Loucy (cell line): ENCODE measurements at regions not wholly inside any gene's neighbourhood (a gene's known extent, or its start where the extent isn't known, plus 50 kb on each side); places are given as distances from the start of the nearest gene placed in this dataset.
A peak's percentile ranks its signal among the peaks of the same experiment; 100 is the strongest.

Source experiments
- H2AFZ ChIP-seq: fragments of 200-600 bp; sonication (generic); 2 replicates; pipeline ENCODE4 v1.6.0; 2016; ENCODE audit warnings: antibody characterized with exemption, mild to moderate bottlenecking, low read length, moderate library complexity
- H3F3A ChIP-seq: fragments of 200-600 bp; 2 replicates; pipeline ENCODE4 v1.6.0; 2016; ENCODE audit warnings: antibody characterized with exemption, low read depth, mild to moderate bottlenecking
- H3K27me3 ChIP-seq: fragments of 200-600 bp; sonication (generic); 2 replicates; pipeline ENCODE4 v1.6.1; 2014; ENCODE audit warnings: low read length, mild to moderate bottlenecking; ENCODE audit not compliant: insufficient read depth, poor library complexity, severe bottlenecking
- H3K36me3 ChIP-seq: fragments of 200-600 bp; sonication (generic); 2 replicates; pipeline ENCODE4 v1.6.1; 2016; ENCODE audit warnings: low read length; ENCODE audit not compliant: insufficient read depth
- H3K4me1 ChIP-seq: fragments of 200-600 bp; sonication (generic); 2 replicates; pipeline ENCODE4 v1.5.1; 2014; ENCODE audit warnings: low read length, mild to moderate bottlenecking; ENCODE audit not compliant: insufficient read depth, poor library complexity, severe bottlenecking
- H3K4me2 ChIP-seq: fragments of 200-600 bp; sonication (generic); 2 replicates; pipeline ENCODE4 v1.6.0; 2014; ENCODE audit warnings: antibody characterized with exemption, low read length, low read depth, mild to moderate bottlenecking; ENCODE audit not compliant: poor library complexity, severe bottlenecking
- H3K4me3 ChIP-seq: fragments of 200-600 bp; sonication (generic); 2 replicates; pipeline ENCODE4 v1.5.1; 2014; ENCODE audit warnings: low read length, mild to moderate bottlenecking, mixed read lengths; ENCODE audit not compliant: poor library complexity, severe bottlenecking
- H3K79me2 ChIP-seq: fragments of 200-600 bp; sonication (generic); 2 replicates; pipeline ENCODE4 v1.6.1; 2014; ENCODE audit warnings: low read length; ENCODE audit not compliant: insufficient read depth
- H3K9ac ChIP-seq: fragments of 200-600 bp; sonication (generic); 2 replicates; pipeline ENCODE4 v1.6.0; 2014; ENCODE audit warnings: mild to moderate bottlenecking, low read depth, low read length, moderate library complexity; ENCODE audit not compliant: poor library complexity, severe bottlenecking
- H3K9me2 ChIP-seq: fragments of 200-600 bp; sonication (generic); replicated peaks from 2 replicates; pipeline ENCODE4 v1.6.1; 2016; ENCODE audit warnings: low read depth, low read length, mixed read lengths
- H3K9me3 ChIP-seq: fragments of 200-600 bp; sonication (generic); 2 replicates; pipeline ENCODE4 v1.6.1; 2014; ENCODE audit warnings: mild to moderate bottlenecking, antibody characterized with exemption, low read length, low read depth; ENCODE audit not compliant: insufficient read depth
- H4K20me1 ChIP-seq: fragments of 200-600 bp; sonication (generic); 2 replicates; pipeline ENCODE4 v1.6.0; 2014; ENCODE audit warnings: antibody characterized with exemption, low read length, mild to moderate bottlenecking; ENCODE audit not compliant: insufficient read depth, poor library complexity, severe bottlenecking
- EZH2phosphoT487 ChIP-seq: fragments of 200-600 bp; IDR thresholded peaks from 2 replicates; pipeline ENCODE4 v1.6.1; 2018; ENCODE audit warnings: antibody characterized with exemption, mild to moderate bottlenecking, moderate library complexity, borderline replicate concordance
- TF ChIP-seq, protein P1 (sequence below): fragments of 200-600 bp; sonication (generic); conservative IDR thresholded peaks from 2 replicates; pipeline ENCODE4 v1.5.1; 2014; ENCODE audit warnings: mild to moderate bottlenecking, antibody characterized with exemption, low read length

DNA sequence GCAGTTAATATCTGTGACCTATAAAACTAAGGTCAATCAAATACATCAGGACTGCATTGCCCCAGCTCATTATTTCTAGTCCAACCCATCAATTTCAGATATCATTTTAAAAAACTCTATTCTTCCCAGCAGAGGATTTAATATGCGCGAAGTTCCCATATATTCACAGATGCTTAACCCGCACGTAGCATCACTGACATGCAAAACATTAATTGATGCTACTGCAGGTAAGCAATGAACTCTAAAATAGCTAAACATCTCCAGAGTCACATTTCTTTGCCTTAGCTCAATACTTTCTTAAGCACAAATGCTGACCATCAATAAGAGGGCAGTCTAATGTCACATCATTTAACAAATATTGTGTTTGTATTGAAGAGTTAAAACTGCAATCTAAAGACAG, 586.6 kb upstream of the CDH18 start:
- H3K36me3 ChIP-seq: no peaks in the 10 kb centered on the region

DNA sequence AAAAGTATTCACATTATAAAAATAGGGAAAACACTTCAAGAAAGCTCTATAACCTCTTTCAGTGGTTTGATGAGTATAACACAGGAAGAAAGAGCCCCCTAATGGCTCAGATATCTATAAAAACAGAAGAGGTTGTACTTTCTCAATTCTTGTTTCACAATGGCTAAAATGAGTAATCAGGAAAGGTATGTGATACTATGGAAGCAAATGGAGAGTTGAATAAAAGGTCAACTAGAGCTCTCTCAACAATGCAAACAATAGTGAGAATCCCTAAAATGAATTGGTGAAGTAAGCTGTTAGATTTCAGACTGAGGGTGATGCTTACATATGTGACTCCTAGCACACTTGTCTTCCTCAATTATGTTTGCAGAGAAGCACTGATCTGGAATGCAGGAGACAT, 584.6 kb upstream of the CDH18 start:
- Histone ChIP-seq H3K36me3 (no peaks in the 10 kb centered on the region), H3K9me2 (no peaks in the 10 kb centered on the region), H3K27me3 (no peaks in the 10 kb centered on the region), H3K79me2 (no peaks in the 10 kb centered on the region), H3K9me3 (no peaks in the 10 kb centered on the region), H3K4me3 (no peak overlapping the region), H3F3A (no peaks in the 10 kb centered on the region), H3K4me2 (no peak overlapping the region), H4K20me1 (no peaks in the 10 kb centered on the region), H3K9ac (no peak overlapping the region), H3K4me1 (no peaks in the 10 kb centered on the region), H2AFZ (peak overlapping the region; percentile 50; the same call in 1 of the 2 replicates)
- TF ChIP-seq EZH2phosphoT487: no peak
- TF ChIP-seq, protein P1, sequence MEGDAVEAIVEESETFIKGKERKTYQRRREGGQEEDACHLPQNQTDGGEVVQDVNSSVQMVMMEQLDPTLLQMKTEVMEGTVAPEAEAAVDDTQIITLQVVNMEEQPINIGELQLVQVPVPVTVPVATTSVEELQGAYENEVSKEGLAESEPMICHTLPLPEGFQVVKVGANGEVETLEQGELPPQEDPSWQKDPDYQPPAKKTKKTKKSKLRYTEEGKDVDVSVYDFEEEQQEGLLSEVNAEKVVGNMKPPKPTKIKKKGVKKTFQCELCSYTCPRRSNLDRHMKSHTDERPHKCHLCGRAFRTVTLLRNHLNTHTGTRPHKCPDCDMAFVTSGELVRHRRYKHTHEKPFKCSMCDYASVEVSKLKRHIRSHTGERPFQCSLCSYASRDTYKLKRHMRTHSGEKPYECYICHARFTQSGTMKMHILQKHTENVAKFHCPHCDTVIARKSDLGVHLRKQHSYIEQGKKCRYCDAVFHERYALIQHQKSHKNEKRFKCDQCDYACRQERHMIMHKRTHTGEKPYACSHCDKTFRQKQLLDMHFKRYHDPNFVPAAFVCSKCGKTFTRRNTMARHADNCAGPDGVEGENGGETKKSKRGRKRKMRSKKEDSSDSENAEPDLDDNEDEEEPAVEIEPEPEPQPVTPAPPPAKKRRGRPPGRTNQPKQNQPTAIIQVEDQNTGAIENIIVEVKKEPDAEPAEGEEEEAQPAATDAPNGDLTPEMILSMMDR: peak; percentile 59

More for the DNA sequence above, 586.6 kb upstream of the CDH18 start:
- no peak overlapping the region for H2AFZ ChIP-seq
- no peaks in the 10 kb centered on the region for H3K79me2 ChIP-seq
- no peaks in the 10 kb centered on the region for H3F3A ChIP-seq
- no peaks in the 10 kb centered on the region for H4K20me1 ChIP-seq
- no peak overlapping the region for H3K4me2 ChIP-seq
- TF ChIP-seq, protein P1: no peak
- no peak for TF ChIP-seq EZH2phosphoT487
- H3K27me3 ChIP-seq: no peaks in the 10 kb centered on the region
- no peak overlapping the region for H3K4me3 ChIP-seq
- no peak overlapping the region for H3K9ac ChIP-seq
- H3K4me1 ChIP-seq: no peaks in the 10 kb centered on the region
- no peaks in the 10 kb centered on the region for H3K9me3 ChIP-seq
- H3K9me2 ChIP-seq: no peaks in the 10 kb centered on the region

DNA sequence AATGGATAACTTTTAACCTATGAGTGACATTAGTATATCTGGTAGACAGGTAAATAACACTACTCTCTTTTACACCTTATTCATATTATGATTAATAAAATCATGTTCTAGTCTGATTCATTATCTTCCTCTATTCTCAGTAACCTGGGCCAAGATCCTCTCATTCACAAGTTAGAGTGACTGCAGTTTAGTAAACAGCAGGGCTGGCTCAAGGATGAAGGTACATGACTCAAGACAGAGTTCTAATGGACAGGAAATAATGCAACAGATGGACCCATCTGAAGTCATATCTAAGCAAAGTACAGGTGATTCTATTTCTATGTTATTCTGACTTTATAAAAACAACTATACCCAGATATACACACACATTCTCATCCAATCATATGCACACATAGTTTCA, 582.5 kb upstream of the CDH18 start:
- no peak overlapping the region for H3K9ac ChIP-seq
- H3K36me3 ChIP-seq: no peaks in the 10 kb centered on the region
- no peaks in the 10 kb centered on the region for H3K9me3 ChIP-seq
- no peaks in the 10 kb centered on the region for H4K20me1 ChIP-seq
- H2AFZ ChIP-seq: no peak overlapping the region
- no peaks in the 10 kb centered on the region for H3K4me1 ChIP-seq
- no peaks in the 10 kb centered on the region for H3K79me2 ChIP-seq
- no peaks in the 10 kb centered on the region for H3F3A ChIP-seq
- no peaks in the 10 kb centered on the region for H3K27me3 ChIP-seq
- no peaks in the 10 kb centered on the region for H3K9me2 ChIP-seq
- TF ChIP-seq, protein P1: no peak
- TF ChIP-seq EZH2phosphoT487: no peak
- H3K4me2 ChIP-seq: no peak overlapping the region
- H3K4me3 ChIP-seq: no peak overlapping the region
